Astrocyte of the spinal cord (primary cell): ENCODE measurements at regions not wholly inside any gene's neighbourhood (a gene's known extent, or its start where the extent isn't known, plus 50 kb on each side); places are given as distances from the start of the nearest gene placed in this dataset.

Experiments
- DNase-seq: peaks from one replicate; pipeline ENCODE4 v3.0.0; 2011; ENCODE audit warnings: low read depth, low spot score
- H3K4me3 ChIP-seq: 2 replicates; pipeline ENCODE4 v1.5.1; 2011; ENCODE audit warnings: low read depth, mild to moderate bottlenecking, low read length, moderate library complexity
- CTCF ChIP-seq: IDR thresholded peaks from 2 replicates; pipeline ENCODE4 v1.5.1; 2012; ENCODE audit warnings: low read depth, mild to moderate bottlenecking, low read length, inconsistent platforms
- in situ Hi-C: cut with HindIII; loops from 2 replicates; pipeline ENCODE4 v1.10.0; 2017; ENCODE audit warnings: low sequenced_read_pairs

GRCh38 chr2:67260343-67261277, 136.5 kb upstream of the ETAA1 start:
- in situ Hi-C loops: no loop called here
- DNase-seq: peak; percentile 98
- no peak overlapping the region for H3K4me3 ChIP-seq
- TF ChIP-seq CTCF: no peak

GRCh38 chr2:67267241-67267640, 129.9 kb upstream of the ETAA1 start:
- DNase-seq: no peak
- no peak for TF ChIP-seq CTCF
- in situ Hi-C loops: no loop called here
- H3K4me3 ChIP-seq: no peak overlapping the region

- in situ Hi-C loops: no loop called here
- DNase-seq: peak; percentile 51
- no peak overlapping the region for H3K4me3 ChIP-seq
- TF ChIP-seq CTCF: no peak
Measured at GRCh38 chr2:67268797-67269196, 128.3 kb upstream of the ETAA1 start.

- no peak for TF ChIP-seq CTCF
- in situ Hi-C loops: no loop called here
Measured at GRCh38 chr2:67272195-67272594, 124.9 kb upstream of the ETAA1 start.

GRCh38 chr2:67277450-67277849, 119.7 kb upstream of the ETAA1 start:
- no peak for TF ChIP-seq CTCF
- in situ Hi-C loops: no loop called here
- DNase-seq: no peak
- H3K4me3 ChIP-seq: no peak overlapping the region

More at GRCh38 chr2:67272195-67272594, 124.9 kb upstream of the ETAA1 start:
- no peak overlapping the region for H3K4me3 ChIP-seq
- no peak for DNase-seq

GRCh38 chr2:67281101-67281500, 116.0 kb upstream of the ETAA1 start:
- in situ Hi-C loops: no loop called here

More at GRCh38 chr2:67281101-67281500, 116.0 kb upstream of the ETAA1 start:
- H3K4me3 ChIP-seq: no peak overlapping the region
- no peak for DNase-seq
- no peak for TF ChIP-seq CTCF
